Fibroblast of pulmonary artery (primary cell): ENCODE measurements at regions not wholly inside any gene's neighbourhood (a gene's known extent, or its start where the extent isn't known, plus 50 kb on each side); places are given as distances from the start of the nearest gene placed in this dataset.
A peak's percentile ranks its signal among the peaks of the same experiment; 100 is the strongest.

Experiments
- DNase-seq: peaks from one replicate; pipeline ENCODE4 v3.0.0-alpha.2; 2010; ENCODE audit warnings: low read depth
- H3K4me3 ChIP-seq: replicated peaks from 2 replicates; pipeline ENCODE4 v1.5.1; 2011; ENCODE audit warnings: low read depth, mild to moderate bottlenecking, control low read depth, low read length, moderate library complexity
- TF ChIP-seq, protein P1 (sequence below): IDR thresholded peaks from 2 replicates; pipeline ENCODE4 v1.5.1; 2011; ENCODE audit warnings: mild to moderate bottlenecking, control low read depth, low read length, inconsistent platforms; ENCODE audit errors: missing control alignments

GRCh38 chr10:64708884-64709681 lies 1187.9 kb downstream of the REEP3 start:
- no peak for DNase-seq
- TF ChIP-seq, protein P1, sequence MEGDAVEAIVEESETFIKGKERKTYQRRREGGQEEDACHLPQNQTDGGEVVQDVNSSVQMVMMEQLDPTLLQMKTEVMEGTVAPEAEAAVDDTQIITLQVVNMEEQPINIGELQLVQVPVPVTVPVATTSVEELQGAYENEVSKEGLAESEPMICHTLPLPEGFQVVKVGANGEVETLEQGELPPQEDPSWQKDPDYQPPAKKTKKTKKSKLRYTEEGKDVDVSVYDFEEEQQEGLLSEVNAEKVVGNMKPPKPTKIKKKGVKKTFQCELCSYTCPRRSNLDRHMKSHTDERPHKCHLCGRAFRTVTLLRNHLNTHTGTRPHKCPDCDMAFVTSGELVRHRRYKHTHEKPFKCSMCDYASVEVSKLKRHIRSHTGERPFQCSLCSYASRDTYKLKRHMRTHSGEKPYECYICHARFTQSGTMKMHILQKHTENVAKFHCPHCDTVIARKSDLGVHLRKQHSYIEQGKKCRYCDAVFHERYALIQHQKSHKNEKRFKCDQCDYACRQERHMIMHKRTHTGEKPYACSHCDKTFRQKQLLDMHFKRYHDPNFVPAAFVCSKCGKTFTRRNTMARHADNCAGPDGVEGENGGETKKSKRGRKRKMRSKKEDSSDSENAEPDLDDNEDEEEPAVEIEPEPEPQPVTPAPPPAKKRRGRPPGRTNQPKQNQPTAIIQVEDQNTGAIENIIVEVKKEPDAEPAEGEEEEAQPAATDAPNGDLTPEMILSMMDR, result no peak
- H3K4me3 ChIP-seq, result no peak overlapping the region

DNA sequence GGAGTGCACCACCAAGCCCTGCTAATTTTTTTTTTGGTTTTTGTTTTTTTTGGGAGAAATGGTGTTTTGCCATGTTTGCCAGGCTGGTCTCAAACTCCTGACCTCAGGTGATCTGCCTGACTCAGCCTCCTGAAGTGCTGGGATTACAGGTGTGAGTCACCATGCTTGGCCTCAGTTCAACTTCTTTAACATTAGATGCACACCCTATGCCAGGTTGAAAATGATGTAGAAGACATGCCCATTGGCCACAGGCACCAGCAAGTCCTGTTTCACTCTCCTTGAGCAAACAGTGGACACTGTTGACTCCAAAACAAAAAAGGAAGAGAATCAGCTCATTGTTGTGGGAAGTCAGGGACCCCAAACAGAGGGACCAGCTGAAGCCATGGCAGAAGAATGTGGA lies 1205.3 kb downstream of the REEP3 start:
- TF ChIP-seq, protein P1, result no peak
- H3K4me3 ChIP-seq, result no peak overlapping the region
- no peak for DNase-seq

GRCh38 chr10:64731016-64731415 lies 1209.8 kb downstream of the REEP3 start:
- DNase-seq, result no peak
- H3K4me3 ChIP-seq, result no peak overlapping the region
- TF ChIP-seq, protein P1, result no peak

- no peak overlapping the region for H3K4me3 ChIP-seq
- TF ChIP-seq, protein P1, result no peak
- no peak for DNase-seq
Observed at GRCh38 chr10:64732372-64732957, 1211.3 kb downstream of the REEP3 start.

DNA sequence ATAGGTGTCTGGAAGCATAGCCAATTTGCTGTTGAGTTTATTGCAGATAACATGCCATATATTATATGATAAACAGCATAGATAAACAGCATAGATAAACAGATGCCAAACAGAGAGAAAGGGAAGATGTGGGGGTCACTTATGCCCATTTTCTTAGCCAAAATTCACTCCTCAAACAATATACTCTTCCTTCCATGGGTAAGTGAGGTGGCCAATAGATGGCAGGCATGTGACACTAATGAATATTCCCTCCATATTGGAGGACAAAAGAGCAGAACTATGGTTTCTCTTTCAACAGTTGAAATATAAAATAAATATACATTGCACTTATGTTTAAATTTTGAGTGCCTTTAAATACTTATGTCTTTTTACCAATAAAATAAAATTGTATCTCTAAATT lies 1212.8 kb downstream of the REEP3 start:
- TF ChIP-seq, protein P1, result peak; percentile 43
- H3K4me3 ChIP-seq, result no peak overlapping the region
- peak; percentile 42 for DNase-seq

- no peak overlapping the region for H3K4me3 ChIP-seq
- TF ChIP-seq, protein P1, result no peak
Observed at GRCh38 chr10:64738462-64738861, 1217.3 kb downstream of the REEP3 start.

More at GRCh38 chr10:64738462-64738861, 1217.3 kb downstream of the REEP3 start:
- no peak for DNase-seq
